NB4 (cell line): ENCODE measurements at regions not wholly inside any gene's neighbourhood (a gene's known extent, or its start where the extent isn't known, plus 50 kb on each side); places are given as distances from the start of the nearest gene placed in this dataset.

Experiments
- CTCF ChIP-seq: IDR thresholded peaks from one replicate; pipeline ENCODE4 v1.5.1; 2012; ENCODE audit warnings: low read depth, low read length
- POLR2A ChIP-seq: IDR thresholded peaks from 2 replicates; pipeline ENCODE4 v1.6.1; 2011; ENCODE audit warnings: mild to moderate bottlenecking; ENCODE audit not compliant: insufficient read length; ENCODE audit errors: extremely low read depth

- TF ChIP-seq CTCF (no peak), POLR2A (no peak)
Observed at GRCh38 chr19:30077851-30078355, 135.9 kb downstream of the URI1 start.
